Stimulated activated CD8-positive, alpha-beta memory T cell treated with anti-CD3 and anti-CD28 coated beads, Interleukin-7, amount 100 ng/mL, for 4 hours (primary cell): ENCODE measurements at regions not wholly inside any gene's neighbourhood (a gene's known extent, or its start where the extent isn't known, plus 50 kb on each side); places are given as distances from the start of the nearest gene placed in this dataset.
"Not testable (repeated sequence)": the region's sequence is repeated elsewhere in the genome, so short reads cannot be mapped to it uniquely, and the experiment has no call there.

ENCODE experiments used
- DNase-seq, 2 donors: peaks; one replicate each; pipeline ENCODE4 v3.0.0-alpha.2; 2020; ENCODE audit warnings: low read depth in 2 of 2

DNA sequence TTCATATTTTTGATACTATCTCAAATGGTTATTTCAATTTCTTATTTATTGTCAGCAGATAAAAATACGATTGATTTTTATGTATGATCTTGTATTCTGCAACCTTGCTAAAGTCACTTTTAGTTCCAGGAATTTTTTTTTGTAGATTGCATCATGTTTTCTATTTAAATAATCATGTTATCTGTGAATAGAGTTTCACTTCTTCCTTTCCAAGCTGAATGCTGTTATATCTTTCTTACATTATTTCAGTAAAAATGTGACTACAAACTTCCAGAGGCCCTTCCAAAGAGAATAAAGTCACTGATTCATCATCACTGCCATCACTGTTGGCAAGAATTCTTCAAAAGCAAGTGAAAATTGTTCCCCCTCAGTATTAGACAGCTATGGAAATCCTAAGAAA is 104.7 kb upstream of the RAP1B start:
- no peak for DNase-seq

DNA sequence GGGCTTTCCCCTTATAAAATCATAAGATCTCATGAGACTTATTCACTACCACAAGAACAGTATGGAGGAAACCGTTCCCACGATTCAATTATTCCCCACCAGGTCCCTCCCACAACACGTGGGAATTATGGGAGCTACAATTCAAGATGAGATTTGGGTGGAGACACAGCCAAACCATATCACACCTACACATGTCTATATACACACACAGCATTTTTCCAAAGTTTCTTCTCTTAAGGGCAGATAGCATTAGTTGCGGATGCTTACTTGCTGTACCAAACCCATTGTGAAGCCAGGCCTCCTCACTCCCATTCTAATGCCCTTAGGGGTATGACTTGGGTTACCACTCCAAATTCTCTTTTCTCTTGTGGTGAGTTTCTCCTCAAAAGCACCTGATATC is 104.1 kb upstream of the RAP1B start:
- DNase-seq, result no peak

DNA sequence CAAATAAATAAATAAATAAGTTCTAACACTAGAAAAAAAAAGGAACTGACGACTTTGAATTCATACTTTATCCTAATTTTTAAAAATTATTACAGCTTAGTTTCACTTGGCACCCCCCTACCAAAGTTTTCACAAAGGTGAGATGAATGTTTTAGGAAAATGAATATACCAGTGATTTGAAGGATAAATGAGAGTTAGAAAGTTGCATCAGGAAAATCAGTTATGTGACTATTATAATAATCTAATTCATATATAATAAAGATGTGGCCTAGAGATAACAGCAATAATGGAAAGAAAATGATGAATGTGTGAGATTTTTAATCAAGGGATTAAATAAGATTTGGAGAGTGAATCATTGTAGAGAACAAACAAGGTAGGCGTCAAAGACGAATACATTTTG is 103.0 kb upstream of the RAP1B start:
- no peak for DNase-seq

DNA sequence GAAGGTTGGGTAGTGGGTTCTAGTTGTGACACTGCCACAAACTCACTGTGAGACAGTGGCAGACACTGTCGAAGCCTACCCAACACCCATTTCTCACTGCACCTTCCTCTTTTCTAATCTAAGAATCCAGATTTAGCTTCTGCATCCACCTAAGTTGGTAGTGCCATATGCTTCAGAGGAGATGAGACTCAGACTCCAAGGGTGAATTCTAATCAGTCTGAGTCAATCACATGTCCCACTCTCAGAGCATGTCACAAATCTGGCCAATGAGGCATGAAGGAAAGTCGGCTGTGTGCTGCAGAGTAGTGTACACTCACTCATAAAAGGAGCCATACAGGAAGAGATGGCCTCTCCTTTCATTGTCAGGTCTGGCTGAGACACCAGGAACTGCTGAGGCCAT is 102.1 kb upstream of the RAP1B start:
- DNase-seq, result no peak

DNA sequence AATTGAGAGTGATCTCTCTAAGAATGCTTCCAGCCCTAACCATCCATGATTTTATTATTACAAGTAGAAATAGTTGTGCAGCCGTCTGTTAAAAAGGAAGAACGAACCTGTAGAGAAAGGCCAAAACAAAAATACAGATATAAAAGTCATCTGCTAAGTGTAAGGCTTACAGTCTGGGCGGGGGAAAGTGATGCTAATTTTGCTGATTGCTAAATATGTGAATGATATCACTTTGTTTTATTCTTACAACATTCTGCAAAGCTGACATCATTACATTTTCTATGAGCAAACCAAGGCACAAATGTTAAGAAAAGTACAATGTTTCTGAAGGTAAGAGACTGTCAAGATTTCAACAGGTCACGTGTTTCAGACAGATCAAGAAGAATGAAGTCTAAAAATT is 101.5 kb upstream of the RAP1B start:
- no peak for DNase-seq

DNA sequence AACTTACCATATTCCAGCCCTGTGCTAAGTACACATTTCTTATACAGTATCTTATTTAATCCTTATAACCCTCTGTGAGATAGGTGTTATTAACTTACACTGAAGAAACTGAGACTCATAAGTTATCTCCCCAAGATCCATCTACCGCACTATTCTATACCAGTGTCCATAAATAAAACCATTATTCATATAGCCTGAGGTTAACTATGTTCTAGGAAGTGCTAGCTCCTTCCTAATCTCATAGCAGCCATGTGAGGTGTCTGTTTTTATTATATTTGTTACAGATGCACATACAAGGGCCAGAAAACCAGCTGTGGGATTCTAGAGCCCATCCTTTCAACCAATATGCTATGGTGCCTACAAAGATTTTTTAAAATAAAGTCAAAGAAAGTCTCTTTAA is 100.3 kb upstream of the RAP1B start:
- DNase-seq, result no peak

DNA sequence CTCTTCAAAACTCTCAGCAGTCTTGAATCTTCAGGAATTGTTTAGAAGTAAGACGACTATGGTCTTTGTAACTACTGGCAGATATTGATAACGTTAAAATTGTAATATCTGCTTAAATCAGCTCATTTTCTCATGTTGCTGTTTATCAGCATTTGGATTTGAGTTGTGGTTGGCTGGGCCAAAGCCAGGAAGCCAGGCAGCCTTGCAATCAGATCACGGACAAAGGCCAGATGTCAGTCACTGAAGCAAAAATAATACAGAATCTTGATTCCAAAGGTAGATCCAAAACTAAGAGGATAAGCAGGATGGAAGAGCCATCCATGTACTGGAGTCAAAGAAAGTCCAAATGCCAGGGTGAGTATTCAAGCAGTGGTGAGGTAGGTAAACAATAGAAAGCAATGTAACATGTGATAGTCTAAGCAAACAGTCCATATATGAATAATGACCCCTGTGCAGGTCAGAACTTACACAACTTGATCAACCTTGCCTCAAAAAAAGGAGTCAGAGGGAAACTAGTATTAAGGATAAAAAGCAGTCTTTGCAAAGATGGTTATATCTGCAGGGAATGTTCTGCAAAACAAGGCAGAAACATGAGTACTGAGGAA is 95.8 kb upstream of the RAP1B start:
- no peak for DNase-seq

DNA sequence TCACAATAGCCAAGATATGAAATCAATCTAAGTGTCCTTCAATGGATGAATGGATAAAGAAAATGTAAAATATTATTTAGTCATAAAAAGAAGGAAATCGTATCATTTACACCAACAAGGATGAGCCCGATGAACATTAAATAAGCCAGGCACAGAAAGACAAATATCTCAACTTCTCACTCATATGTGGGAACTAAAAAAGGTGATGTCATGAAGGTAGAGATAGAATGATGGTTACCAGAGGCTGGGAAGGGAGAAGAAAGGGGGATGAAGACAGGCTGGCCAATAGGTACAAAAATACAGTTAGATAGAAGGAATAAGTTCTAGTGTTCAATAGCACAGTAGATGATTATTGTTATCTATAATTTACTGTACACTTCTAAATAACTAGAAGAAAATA is 94.9 kb upstream of the RAP1B start:
- DNase-seq, result no peak

DNA sequence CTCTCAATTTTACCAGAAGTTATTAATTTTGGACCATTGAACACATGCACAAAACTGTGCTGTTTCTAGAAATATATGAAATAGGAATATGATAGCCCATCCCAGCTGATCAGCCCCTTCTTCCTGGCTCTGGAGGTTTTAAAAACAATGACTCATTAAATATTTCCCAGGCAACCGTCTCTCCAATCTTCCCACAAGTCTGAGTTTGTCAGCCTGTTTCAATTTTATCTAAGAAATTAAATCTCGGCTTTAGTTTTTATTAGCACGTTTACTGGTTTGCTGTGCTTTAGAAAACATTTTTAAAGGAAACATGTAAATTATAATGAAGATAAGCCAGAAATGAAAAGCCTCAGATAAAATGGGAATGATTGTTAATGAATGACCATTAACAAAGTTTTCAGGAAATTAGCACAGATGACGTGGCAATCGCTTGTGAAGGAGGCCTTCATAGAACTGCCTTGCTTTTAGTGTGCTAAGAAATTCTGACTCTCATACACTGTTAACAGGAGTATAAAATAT is 89.3 kb upstream of the RAP1B start:
- DNase-seq, result no peak

DNA sequence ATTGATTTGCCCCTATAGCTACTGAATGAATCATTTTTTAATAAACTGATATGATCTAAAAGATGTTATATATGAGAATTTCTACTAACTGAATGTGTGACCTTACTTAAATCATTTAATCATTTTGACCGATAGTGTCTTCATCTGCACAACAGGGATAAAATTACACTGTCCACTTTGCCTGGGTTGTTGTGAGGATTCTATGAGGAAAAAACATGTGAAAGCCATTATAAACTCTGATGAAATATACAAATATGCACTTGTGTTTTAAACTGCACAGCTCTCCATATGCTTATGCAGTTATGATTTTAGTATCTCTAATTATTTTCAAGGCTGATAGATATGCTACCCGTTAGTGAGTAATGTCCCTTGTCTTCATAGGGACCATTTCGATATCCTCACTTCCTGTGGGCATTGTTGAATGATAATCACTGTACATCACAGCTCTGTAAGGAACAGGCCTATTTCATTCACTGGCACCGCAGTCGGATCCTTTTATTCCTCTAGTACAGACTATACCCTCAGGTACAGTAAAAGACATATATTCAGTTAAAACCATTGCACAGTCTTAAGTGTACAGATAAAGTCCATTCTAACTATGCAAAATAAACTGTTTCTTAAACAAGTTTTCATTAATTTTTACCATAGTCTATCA is 88.7 kb upstream of the RAP1B start:
- DNase-seq, result no peak

DNA sequence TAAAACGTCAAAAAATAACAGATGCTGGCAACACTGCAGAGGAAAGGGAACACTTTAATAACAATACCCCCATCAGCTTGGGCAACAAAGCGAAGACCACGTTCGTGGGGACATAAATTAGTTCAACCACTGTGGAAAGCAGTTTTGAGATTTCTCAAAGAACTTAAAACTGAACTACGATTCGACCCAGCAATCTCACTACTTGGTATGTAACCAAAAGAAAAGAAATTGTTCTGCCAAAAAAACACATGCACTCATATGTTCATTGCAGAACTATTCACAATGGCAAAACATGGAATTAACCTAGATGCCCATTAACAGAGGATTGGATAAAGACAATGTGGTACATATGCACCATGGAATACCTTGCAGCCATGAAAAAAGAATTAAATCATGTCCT is 81.2 kb upstream of the RAP1B start:
- DNase-seq, result no peak

DNA sequence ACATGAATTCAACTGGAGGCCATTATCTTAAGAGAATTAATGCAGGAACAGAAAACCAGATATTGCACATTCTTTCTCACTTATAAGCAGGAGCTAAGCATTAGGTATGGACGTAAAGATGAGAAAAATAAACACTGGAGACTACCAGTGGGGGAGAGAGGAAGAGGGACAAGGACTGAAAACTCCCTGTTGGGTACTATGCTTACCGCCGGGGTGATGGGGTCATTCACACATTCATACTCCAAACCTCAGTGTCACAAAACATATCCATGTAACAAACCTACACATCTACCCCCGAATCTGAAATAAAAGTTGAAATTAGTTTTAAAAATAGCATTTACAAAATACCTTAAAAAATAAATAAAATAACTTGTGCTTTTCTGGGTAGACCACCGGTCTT is 80.8 kb upstream of the RAP1B start:
- DNase-seq, result no peak

DNA sequence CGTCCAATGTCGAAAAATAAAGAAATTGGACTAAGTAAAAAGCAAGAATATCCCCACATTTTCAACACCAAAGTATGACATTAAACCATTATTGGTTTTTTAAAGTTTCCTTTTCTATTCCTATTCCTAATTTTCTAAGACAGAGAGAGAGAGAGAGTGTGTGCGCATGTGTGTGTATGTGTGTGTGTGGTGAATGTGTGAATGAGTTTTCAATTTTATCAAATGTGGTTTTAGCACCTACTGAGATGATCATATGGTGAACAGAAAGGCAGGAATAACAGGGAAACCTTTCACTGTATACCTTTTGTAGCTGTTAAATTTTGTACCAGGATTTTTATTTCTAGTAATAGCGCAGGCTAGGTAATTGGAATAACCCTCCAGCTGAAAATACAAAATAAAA is 80.4 kb upstream of the RAP1B start:
- DNase-seq, result no peak

DNA sequence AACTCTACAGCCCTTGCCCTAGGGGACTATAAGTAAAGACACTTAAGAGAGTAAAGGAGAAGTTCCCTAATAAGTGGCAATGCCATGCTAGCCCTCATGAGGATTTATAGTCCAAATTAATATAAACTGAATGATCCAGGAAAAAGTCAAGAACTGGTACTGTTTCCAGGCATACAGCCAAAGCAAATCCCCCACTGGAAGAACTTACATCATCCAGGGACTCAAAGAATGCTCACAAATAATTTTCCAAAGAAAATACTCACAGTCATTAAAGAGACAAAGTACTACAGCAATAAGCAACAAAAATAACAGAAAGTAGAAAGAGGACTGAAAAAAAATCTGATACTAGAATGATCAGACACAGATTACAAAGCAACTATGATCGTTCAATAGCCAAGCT is 79.7 kb upstream of the RAP1B start:
- DNase-seq, result no peak

DNA sequence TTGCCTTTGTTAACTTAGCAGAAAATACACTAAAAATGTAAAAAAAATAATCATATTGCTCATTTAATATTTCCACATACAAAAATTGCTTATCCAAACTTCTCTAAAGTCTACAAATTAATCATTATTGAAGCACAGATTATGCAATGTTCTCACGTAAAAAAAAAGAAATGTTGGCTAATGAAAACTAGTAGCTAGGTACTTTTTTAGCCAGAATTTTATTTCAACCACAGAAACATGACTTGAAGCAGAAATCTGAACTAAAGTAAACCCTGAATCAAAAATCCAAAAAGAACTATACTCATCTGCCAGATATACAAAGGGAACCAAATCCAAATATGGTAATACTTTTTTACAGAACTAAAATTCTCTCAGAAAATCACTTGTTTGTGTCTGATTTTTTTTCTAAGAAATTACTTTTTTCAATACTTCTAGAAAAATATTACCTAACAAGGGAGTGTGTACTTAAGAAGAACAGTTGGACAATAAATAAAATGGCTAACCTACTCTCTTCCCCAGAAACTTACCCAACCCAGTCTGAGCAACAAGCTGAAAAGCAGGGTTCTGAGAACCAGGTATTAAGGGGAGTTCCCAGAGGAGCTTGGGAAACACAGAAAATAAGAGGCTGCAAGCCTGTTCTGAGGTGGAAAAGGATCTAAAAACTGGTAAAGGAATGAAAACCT is 78.4 kb upstream of the RAP1B start:
- DNase-seq, result no peak

DNA sequence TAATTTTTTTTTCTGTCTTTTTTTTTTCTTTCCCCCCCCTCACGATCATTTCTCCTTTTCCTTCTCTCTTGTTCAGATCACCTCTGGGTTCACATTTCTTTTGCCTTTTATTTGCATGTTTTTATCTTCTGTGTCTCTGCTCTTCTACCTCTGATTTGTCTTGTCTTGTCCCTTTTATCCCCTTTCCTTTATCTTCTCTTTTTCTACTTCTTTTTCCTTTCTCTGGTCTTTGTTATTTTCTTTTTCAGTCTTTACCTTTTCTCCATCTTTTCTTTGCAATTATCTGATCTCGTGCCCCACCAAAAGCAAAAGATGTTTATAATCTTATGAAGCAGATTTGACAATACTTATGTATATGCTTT is 77.8 kb upstream of the RAP1B start:
- DNase-seq, result no peak

DNA sequence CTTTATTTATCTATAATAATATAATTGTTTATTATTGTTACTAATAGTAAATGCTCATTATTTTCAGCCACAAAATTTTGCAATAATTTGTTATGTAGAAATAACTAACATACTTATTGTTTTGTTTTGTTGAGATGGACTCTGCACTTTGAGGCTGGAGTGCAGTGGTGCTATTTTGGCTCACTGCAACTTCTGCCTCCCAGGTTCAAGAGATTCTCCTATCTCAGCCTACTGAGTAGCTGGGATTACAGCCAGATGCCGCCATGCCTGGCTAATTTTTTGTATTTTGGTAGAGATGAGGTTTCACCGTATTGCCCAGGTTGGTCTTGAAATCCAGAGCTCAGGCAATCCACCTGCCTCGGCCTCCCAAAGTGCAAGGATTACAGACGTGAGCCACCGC is 76.6 kb upstream of the RAP1B start:
- no peak for DNase-seq

DNA sequence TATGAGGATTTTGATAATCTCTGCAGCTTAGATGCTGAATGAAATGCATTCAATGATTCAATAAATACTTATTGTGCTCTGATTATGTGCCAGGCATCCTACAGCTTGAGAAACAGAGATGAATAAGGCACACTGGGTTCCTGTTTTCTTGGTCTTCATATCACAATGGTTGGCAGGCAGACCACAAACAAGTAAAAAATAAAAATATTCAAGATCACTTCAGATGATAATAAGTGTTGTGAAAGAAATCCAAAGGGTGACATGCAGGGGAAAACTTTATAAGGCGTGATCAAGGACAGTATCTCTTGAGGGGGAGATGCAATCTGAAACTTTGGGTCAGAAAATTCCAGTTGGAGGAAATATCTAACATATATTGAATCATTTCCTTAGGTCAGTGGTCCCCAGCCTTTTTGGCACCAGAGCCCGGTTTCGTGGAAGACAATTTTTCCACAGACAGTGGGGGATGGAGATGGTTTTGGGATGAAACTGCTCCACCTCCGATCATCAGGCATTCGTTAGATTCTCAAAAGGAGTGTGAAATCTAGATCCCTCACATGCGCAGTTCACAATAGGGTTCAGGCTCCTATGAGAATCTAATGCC is 73.7 kb upstream of the RAP1B start:
- no peak for DNase-seq

DNA sequence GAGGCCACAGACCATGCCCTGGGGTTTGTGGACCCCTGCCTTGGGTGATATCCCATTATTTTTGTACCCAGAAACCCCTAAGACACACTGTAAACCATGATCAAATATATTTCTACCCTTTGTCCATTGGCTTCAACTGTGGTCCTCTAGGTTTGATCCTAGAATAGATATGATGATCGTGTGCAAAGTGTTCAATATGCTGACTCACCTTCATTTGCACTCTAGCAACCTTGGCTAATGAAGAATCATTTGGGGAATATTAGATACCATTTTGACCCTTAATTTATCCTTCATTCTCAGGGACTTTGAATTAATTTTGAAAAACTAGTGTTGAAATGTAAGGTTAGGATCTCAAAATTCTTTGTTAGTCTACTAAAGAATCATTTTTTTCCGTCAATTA is 73.1 kb upstream of the RAP1B start:
- no peak for DNase-seq

DNA sequence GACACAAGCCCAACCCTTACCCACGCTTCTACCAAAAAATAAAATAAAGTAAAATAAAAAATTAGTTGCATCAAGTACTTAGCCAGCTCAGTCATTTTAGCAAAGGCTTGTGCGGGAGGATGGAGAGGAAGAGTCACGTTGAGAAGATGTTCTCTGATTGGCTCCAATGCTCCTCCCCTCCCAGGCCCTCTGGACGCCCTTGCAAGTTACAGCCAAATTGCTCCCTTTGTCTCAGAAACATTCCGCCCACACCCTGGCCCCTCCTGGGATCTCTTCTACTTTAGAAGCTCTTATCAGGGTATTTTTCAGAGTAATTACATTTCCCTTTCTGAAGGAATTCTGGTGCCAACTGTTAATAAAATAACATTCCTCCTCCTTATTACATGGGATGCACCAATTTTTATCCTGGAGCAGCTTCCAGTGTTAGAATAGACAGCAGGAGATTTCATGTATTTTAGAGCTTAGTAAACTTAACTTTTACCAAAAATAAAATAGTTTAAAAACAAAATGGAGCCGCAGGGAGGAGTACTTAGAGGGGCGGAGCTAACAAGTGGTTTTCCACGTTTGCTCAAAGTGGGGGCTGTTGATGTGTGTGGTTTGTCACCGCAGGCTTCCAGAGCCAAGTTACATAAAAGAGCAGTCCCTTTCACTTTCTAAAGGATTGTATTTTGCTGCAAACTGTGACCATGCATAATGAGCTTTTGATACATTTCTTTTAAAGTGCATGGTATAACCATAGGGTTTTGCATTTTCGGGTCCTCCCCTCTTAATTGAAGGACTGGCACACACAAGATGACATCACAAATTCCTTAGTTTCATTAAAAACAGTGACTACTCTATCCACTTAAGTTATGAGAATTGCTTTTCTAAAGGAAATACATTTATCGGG is 71.7 kb upstream of the RAP1B start:
- peak; percentile 51 to 56 for DNase-seq

DNA sequence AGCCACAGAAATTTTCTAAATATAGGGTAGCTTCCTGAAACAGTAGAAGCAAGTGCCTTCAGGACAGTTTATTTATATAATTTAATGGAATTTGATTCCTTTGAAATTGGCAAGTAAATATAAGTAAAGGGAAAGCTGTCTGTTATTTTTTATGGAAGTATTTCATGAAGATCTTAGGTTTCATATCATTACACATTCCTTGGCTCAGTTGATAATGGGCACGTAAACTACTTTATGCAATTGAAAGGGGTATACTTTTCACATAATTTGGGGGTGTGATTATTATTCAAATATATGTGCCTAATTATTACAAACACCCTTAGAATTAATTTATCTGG is 71.1 kb upstream of the RAP1B start:
- DNase-seq, result no peak

DNA sequence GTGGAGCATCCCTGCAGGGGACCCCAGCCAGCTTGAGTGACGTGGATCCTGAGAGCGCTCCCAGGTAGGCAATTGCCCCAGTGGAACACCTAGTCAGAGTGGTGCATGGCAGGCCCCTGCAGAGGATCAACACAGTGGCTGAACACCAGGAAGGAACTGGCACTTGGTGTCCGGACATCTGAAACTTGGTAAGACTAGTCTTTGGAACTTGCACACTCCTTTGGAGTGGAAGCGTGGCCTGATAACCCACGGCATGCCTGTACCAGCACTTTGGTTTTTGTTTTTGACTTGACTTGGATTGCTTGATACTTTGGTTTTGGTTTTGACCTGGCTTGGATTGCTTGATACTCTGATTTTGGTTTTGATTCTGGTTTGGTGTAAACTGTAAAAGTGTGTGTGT is 69.9 kb upstream of the RAP1B start:
- not testable (repeated sequence) for DNase-seq
